ENCODE measurements at regions not wholly inside any gene's neighbourhood (a gene's known extent, or its start where the extent isn't known, plus 50 kb on each side); places are given as distances from the start of the nearest gene placed in this dataset.

DNA sequence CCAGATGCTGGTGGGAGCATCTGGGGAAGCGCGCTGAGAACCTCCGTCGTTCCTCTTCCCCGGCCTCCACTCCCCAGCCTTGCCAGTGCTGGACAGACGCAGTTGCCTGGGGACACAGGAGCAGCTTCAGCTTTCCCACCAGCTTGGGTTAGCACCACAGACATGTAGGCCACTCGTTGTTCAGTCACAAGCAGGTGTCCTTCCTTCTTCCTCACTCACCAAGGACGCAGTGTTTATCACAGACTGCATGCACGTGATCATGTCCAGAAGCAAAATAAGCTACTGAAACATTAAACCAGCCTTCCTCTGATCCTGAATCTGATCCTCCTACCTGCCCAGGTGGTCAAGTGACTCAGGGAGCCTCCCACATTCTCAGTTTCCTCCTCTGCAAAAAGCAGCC lies 232.9 kb downstream of the SYK start (continued):
- TF ChIP-seq, protein P1, sequence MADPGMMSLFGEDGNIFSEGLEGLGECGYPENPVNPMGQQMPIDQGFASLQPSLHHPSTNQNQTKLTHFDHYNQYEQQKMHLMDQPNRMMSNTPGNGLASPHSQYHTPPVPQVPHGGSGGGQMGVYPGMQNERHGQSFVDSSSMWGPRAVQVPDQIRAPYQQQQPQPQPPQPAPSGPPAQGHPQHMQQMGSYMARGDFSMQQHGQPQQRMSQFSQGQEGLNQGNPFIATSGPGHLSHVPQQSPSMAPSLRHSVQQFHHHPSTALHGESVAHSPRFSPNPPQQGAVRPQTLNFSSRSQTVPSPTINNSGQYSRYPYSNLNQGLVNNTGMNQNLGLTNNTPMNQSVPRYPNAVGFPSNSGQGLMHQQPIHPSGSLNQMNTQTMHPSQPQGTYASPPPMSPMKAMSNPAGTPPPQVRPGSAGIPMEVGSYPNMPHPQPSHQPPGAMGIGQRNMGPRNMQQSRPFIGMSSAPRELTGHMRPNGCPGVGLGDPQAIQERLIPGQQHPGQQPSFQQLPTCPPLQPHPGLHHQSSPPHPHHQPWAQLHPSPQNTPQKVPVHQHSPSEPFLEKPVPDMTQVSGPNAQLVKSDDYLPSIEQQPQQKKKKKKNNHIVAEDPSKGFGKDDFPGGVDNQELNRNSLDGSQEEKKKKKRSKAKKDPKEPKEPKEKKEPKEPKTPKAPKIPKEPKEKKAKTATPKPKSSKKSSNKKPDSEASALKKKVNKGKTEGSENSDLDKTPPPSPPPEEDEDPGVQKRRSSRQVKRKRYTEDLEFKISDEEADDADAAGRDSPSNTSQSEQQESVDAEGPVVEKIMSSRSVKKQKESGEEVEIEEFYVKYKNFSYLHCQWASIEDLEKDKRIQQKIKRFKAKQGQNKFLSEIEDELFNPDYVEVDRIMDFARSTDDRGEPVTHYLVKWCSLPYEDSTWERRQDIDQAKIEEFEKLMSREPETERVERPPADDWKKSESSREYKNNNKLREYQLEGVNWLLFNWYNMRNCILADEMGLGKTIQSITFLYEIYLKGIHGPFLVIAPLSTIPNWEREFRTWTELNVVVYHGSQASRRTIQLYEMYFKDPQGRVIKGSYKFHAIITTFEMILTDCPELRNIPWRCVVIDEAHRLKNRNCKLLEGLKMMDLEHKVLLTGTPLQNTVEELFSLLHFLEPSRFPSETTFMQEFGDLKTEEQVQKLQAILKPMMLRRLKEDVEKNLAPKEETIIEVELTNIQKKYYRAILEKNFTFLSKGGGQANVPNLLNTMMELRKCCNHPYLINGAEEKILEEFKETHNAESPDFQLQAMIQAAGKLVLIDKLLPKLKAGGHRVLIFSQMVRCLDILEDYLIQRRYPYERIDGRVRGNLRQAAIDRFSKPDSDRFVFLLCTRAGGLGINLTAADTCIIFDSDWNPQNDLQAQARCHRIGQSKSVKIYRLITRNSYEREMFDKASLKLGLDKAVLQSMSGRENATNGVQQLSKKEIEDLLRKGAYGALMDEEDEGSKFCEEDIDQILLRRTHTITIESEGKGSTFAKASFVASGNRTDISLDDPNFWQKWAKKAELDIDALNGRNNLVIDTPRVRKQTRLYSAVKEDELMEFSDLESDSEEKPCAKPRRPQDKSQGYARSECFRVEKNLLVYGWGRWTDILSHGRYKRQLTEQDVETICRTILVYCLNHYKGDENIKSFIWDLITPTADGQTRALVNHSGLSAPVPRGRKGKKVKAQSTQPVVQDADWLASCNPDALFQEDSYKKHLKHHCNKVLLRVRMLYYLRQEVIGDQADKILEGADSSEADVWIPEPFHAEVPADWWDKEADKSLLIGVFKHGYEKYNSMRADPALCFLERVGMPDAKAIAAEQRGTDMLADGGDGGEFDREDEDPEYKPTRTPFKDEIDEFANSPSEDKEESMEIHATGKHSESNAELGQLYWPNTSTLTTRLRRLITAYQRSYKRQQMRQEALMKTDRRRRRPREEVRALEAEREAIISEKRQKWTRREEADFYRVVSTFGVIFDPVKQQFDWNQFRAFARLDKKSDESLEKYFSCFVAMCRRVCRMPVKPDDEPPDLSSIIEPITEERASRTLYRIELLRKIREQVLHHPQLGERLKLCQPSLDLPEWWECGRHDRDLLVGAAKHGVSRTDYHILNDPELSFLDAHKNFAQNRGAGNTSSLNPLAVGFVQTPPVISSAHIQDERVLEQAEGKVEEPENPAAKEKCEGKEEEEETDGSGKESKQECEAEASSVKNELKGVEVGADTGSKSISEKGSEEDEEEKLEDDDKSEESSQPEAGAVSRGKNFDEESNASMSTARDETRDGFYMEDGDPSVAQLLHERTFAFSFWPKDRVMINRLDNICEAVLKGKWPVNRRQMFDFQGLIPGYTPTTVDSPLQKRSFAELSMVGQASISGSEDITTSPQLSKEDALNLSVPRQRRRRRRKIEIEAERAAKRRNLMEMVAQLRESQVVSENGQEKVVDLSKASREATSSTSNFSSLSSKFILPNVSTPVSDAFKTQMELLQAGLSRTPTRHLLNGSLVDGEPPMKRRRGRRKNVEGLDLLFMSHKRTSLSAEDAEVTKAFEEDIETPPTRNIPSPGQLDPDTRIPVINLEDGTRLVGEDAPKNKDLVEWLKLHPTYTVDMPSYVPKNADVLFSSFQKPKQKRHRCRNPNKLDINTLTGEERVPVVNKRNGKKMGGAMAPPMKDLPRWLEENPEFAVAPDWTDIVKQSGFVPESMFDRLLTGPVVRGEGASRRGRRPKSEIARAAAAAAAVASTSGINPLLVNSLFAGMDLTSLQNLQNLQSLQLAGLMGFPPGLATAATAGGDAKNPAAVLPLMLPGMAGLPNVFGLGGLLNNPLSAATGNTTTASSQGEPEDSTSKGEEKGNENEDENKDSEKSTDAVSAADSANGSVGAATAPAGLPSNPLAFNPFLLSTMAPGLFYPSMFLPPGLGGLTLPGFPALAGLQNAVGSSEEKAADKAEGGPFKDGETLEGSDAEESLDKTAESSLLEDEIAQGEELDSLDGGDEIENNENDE (IDR thresholded peaks at IDR 0.05; ENCODE audit: insufficient replicate concordance, low read length) = no peak
